GM21576 (cell line): ENCODE measurements at regions not wholly inside any gene's neighbourhood (a gene's known extent, or its start where the extent isn't known, plus 50 kb on each side); places are given as distances from the start of the nearest gene placed in this dataset.

Source experiments
- ATAC-seq: cut with Tn5 transposase; IDR thresholded peaks from one replicate; pipeline ENCODE4 v1.9.1; 2021; ENCODE audit warnings: mild to moderate bottlenecking, moderate library complexity; ENCODE audit not compliant: unreplicated experiment

- no peak for ATAC-seq
Observed at GRCh38 chr10:36711361-36711760, 414.0 kb upstream of the ANKRD30A start.

- ATAC-seq: no peak
Observed at GRCh38 chr10:36704124-36704523, 421.3 kb upstream of the ANKRD30A start.

GRCh38 chr10:36703179-36703578, 422.2 kb upstream of the ANKRD30A start:
- ATAC-seq: no peak

GRCh38 chr10:36700123-36700522, 425.3 kb upstream of the ANKRD30A start:
- ATAC-seq: no peak

- no peak for ATAC-seq
Observed at GRCh38 chr10:36692759-36693158, 432.6 kb upstream of the ANKRD30A start.

- ATAC-seq: no peak
Observed at GRCh38 chr10:36688717-36689116, 436.7 kb upstream of the ANKRD30A start.

GRCh38 chr10:36683421-36683820, 442.0 kb upstream of the ANKRD30A start:
- ATAC-seq: no peak

DNA sequence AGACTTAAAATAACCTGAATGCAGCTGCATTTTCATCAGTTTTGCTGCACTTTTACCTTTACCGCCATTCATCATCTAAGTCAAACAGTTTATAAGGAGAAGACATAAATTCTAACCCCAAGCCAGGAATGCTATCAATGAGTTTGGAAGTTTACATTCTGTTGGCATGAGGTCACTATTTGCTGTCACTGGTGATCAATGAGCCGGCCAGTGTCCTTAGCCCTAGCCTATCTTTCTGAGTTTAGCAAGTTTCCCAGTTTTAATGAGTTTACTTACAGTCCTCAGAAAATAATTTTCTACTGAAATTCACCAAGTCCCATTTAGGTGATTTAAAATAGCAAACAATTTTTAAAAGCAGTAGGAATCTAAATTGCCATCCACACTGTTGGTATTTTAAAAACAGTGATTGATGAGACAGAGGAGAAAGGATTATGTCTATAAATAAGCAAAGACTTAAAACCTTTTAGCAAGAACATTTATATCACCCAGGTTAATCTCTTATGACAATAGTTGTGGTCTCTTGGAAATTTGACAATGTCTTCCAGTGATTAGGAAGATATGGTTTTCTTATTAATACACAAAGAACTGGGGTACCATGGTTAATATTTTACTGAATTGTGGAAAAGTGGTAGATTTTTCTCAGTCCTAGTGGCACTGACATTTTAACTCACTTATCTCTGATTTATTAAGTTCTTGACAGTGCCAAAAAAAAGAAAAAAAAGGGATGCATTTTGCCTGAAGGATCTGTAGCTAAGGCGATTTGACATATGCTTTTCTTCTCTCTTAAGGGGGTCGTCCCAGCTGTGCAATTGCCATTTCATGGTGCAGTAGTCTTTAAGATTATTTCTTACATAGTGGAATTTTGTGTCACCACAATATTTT, 443.4 kb upstream of the ANKRD30A start:
- no peak for ATAC-seq

- ATAC-seq: no peak
Observed at GRCh38 chr10:36679554-36679953, 445.8 kb upstream of the ANKRD30A start.

- ATAC-seq: no peak
Observed at GRCh38 chr10:36677431-36677768, 448.0 kb upstream of the ANKRD30A start.

DNA sequence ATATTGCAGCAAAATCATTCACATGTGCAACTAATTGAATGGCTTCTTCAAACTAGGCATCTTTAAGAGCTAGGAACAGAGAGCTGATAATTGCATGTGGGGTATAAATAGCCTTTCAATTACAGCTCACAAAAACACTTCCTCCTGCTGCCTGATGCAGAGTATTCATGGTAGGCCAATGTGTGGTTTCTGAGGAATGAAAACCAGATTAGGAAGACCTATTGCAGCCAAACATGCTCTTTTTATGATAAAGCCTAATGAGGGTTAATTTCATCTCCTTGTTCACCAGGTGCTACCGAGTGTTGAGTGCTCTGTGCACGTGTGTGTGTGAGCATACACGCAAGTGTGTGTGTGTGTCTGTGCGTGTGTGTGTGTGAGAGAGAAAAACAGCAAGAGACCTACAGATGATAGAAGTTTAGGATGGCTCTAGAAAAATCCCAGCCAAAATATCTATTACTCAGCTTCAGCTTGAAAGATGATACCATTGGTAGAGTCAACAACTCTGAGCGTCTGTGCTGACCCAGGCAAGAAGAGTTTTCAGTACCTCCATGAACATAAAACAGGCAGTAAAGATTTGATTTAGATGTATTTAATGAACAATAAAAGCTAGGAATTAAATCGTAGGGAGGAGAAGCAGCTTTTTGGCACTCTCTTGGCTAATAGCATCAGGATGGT, 448.5 kb upstream of the ANKRD30A start:
- ATAC-seq: no peak

DNA sequence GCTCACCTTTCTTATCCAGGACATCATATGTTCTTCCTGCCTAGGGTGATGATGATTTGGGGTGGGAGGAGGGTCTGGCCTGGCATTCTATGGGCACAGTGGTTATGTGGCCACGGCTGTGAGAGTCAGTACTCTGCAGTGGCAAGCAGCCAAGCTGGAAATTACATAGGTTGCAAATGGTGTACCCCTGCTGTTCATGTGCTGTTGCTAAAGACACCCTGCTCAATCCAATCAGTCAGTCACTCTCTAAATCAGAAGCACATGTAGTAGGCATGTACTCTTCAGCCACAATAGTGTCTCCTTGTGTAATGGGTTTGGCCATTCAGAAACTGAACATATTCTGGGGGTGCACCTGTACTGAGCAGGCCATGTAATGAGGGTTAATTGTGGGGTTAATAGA, 449.1 kb upstream of the ANKRD30A start:
- ATAC-seq: no peak

DNA sequence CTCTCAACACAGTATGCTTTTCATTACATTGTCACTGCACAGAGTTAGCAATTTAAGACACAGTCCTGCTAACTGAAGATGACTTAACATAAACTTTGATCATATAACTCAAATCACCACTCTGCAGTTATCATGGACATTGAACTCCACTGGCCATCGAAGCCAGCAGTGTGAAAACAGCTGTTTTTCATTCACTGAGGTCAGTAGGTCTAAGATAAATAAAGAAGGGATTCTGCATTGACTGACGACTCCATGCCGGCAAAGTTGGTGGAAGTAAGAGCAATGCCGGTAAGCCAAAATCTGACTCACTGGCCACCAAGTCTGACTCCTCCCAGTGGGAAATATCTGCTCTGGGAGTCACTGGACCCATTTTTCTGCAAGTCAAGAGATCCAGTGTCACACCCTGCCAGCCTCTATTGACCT, 449.9 kb upstream of the ANKRD30A start:
- ATAC-seq: no peak

DNA sequence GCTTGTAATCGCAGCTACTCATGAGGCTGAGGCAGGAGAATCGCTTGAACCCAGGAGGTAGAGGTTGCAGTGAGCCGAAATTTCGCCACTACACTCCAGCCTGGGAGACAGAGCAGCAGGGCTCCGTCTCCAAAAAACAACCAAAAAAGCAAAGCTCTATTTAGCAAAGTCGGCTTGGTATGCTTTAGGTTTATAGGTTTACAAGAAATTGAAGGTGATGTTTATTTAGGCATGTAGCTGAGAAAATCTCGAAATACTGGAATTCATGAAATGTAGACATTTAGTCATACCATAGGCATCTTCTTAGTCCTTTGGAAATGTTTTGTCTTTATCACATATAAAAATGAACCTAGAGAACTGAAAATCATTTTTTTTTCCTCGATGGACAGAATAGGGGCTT, 453.8 kb upstream of the ANKRD30A start:
- ATAC-seq: no peak

GRCh38 chr10:36670621-36671402, 454.6 kb upstream of the ANKRD30A start:
- no peak for ATAC-seq

DNA sequence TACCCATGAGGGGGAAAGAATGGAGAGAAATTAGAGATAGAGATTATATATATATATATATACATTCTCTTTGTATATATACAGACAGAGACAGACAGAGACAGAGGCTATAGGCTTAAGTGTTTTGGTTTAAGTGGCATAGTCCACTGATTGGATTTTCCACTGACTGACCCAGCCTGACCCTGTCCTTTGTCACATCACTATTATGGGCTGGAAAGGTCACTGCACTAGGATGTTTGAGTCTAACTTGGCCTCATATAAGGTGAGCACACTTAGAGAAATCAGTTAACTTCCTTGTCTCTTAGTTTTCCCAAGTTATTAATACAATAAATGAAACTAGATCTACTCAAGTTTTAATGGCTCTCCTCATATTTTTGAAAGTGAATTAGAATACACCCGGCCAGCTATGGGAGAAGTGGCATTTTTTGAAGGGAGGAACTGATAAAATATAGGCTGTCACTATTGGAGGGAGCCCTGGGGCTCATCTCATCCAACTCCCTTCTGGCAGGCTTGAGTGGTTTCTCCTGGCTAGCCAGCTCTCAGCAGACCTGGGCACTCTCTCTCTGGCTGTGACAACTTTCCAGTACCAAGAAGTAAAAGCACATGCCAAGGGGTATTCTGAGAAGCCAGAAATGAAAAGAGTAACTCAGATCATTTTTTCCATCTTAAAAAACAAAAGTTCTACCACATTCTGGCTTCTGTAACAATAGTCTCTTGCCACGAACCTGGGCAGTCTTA, 455.6 kb upstream of the ANKRD30A start:
- no peak for ATAC-seq

DNA sequence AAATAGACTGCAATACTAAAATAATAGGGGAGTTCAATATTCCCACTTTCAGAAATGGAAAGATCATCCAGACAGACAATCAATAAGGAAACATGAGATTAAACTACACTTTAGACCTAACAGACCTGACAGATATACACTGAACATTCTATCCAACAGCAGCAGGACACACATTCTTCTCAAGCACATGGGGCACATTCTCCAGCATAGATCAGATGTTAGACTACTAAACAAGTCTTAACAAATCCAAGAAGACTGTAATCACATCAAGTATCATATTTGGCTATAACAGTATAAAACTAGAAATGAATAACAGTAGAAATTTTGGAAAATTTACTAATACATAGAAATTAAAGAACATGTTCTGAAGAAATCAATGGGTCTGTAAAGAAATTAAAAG, 458.9 kb upstream of the ANKRD30A start:
- no peak for ATAC-seq

DNA sequence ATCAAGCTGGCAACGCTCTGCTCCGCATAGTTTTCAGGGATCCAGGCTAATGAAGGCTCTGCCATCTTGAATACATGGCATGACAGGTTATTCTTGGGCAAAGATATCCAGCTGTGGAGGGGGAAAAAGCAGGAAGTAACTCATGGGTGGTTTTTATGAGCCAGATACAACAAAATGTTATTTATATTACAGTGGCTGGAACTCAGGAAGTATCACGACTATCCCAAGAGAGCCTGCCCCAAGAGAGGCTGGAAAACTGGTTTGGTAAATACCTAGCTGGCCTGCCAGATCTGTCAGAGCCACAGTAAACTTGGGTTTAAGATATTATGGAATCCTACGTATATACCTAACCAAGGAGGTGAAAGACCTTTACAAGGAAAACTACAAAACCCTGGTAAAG, 462.8 kb upstream of the ANKRD30A start:
- no peak for ATAC-seq

DNA sequence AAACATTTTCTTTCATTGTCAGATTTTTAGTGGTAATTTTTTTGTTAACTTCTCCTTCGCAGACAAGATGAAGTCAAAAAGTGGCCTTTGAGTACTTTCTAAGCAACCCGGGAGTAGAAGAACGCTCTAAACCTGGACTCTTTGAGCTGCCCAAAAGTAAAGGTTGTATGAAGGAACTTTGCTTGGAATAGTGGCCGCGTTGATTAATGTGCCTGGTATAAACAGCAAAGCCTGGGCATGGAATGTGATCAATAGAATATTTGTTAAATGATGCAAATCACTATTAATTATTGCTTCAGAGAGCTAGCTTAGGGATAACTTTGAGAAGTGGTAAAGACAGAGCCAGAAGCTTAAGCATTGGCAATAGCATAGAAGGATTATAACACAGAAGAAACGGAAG, 475.1 kb upstream of the ANKRD30A start:
- ATAC-seq: no peak

DNA sequence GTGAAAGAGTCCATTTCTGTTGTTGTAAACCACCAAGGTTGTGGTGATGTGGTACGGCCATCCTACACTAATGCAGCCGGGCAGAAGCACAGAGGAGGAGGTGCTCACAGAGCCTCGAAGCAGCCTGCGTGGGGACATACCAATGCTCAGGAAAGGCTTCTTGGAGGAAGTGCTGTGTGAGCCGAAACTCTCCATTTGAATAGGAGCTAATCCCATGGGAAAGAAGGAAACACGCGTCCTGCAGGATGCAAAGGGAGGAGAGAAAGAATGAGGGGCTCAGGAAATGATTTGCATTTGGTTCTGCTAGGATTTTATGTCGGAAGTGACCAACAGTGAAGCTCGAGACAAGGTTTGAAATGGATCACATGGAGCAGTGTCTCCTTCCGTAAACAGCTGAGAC, 477.9 kb upstream of the ANKRD30A start:
- no peak for ATAC-seq

- ATAC-seq: no peak
Observed at GRCh38 chr10:36640626-36641025, 484.8 kb upstream of the ANKRD30A start.
